ENCODE measurements at regions not wholly inside any gene's neighbourhood (a gene's known extent, or its start where the extent isn't known, plus 50 kb on each side); places are given as distances from the start of the nearest gene placed in this dataset.

DNA sequence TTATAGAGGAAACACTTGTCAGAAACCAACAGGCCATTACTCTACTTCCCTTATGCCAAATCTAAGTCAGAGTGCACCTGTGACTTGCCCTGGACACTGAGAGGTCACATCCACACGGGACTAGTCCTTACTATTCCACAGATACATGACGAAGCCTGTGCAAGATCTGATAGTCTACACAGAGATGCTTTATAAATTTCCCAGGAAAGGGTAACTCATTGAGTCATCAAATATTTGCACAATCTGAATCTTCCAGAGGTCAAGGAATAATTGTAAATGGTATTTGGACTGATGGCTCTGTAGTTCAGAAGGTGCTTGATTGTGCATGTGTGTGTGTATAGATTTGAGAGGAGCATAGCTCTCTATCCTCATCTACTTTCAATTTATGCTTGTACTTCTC lies 55.2 kb upstream of the JAK2 start:
- no peak overlapping the region for H3K27ac ChIP-seq

GRCh38 chr9:4932681-4933080 lies 52.4 kb upstream of the JAK2 start:
- no peak overlapping the region for H3K4me2 ChIP-seq (ENCODE audit: low read length)
- H3K27me3 ChIP-seq (ENCODE audit: control insufficient read depth, insufficient read depth, low read length): no peaks in the 10 kb centered on the region
- H3K4me1 ChIP-seq: no peaks in the 10 kb centered on the region
- H3K36me3 ChIP-seq (ENCODE audit: control insufficient read depth, insufficient read depth, low read length): no peaks in the 10 kb centered on the region
- H3K4me3 ChIP-seq (ENCODE audit: low read depth, low read length): no peak overlapping the region
- H3K9me3 ChIP-seq (ENCODE audit: control insufficient read depth, low read length): no peaks in the 10 kb centered on the region
- H2AFZ ChIP-seq: no peak overlapping the region
- TF ChIP-seq, protein P1, sequence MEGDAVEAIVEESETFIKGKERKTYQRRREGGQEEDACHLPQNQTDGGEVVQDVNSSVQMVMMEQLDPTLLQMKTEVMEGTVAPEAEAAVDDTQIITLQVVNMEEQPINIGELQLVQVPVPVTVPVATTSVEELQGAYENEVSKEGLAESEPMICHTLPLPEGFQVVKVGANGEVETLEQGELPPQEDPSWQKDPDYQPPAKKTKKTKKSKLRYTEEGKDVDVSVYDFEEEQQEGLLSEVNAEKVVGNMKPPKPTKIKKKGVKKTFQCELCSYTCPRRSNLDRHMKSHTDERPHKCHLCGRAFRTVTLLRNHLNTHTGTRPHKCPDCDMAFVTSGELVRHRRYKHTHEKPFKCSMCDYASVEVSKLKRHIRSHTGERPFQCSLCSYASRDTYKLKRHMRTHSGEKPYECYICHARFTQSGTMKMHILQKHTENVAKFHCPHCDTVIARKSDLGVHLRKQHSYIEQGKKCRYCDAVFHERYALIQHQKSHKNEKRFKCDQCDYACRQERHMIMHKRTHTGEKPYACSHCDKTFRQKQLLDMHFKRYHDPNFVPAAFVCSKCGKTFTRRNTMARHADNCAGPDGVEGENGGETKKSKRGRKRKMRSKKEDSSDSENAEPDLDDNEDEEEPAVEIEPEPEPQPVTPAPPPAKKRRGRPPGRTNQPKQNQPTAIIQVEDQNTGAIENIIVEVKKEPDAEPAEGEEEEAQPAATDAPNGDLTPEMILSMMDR (IDR thresholded peaks at IDR 0.05): no peak
- H3K9ac ChIP-seq: no peak overlapping the region
- H3K79me2 ChIP-seq: no peaks in the 10 kb centered on the region
- H3K27ac ChIP-seq: no peak overlapping the region

More for the DNA sequence above, 55.2 kb upstream of the JAK2 start:
- H3K4me1 ChIP-seq: no peaks in the 10 kb centered on the region
- H2AFZ ChIP-seq: no peak overlapping the region
- no peaks in the 10 kb centered on the region for H3K36me3 ChIP-seq (ENCODE audit: control insufficient read depth, insufficient read depth, low read length)
- no peaks in the 10 kb centered on the region for H3K27me3 ChIP-seq (ENCODE audit: control insufficient read depth, insufficient read depth, low read length)
- H3K4me3 ChIP-seq (ENCODE audit: low read depth, low read length): no peak overlapping the region
- H3K79me2 ChIP-seq: no peaks in the 10 kb centered on the region
- no peak overlapping the region for H3K9ac ChIP-seq
- H3K9me3 ChIP-seq (ENCODE audit: control insufficient read depth, low read length): no peaks in the 10 kb centered on the region
- no peak overlapping the region for H3K4me2 ChIP-seq (ENCODE audit: low read length)
- TF ChIP-seq, protein P1 (IDR thresholded peaks at IDR 0.05): no peak

- TF ChIP-seq, protein P1 (IDR thresholded peaks at IDR 0.05): no peak
- H3K27me3 ChIP-seq (ENCODE audit: control insufficient read depth, insufficient read depth, low read length): no peaks in the 10 kb centered on the region
- no peak overlapping the region for H3K9ac ChIP-seq
- H3K9me3 ChIP-seq (ENCODE audit: control insufficient read depth, low read length): no peaks in the 10 kb centered on the region
- no peaks in the 10 kb centered on the region for H3K36me3 ChIP-seq (ENCODE audit: control insufficient read depth, insufficient read depth, low read length)
- H3K4me2 ChIP-seq (ENCODE audit: low read length): no peak overlapping the region
- H3K27ac ChIP-seq: no peak overlapping the region
- H3K4me3 ChIP-seq (ENCODE audit: low read depth, low read length): no peak overlapping the region
- no peak overlapping the region for H2AFZ ChIP-seq
- no peaks in the 10 kb centered on the region for H3K79me2 ChIP-seq
- H3K4me1 ChIP-seq: no peaks in the 10 kb centered on the region
Measured at GRCh38 chr9:4933177-4933576, 51.9 kb upstream of the JAK2 start.

DNA sequence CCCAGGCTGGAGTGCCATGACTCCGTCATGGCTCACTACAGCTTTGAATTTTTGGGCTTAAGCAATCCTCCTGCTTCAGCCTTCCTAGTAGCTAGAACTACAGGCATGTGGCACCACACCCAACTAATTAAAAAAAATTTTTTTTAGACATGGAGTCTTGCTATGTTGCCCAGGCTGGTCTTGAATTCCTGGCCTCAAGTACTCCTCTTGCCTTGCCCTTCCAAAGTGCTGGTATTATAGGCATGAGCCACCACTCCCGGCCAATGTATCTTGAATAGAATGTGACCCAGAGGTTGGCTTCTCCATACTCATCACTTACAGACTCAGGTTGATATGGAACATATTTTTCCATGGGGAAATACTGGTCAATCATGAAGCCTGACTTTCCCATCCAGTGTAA lies 51.2 kb upstream of the JAK2 start:
- Histone ChIP-seq H3K4me2 (ENCODE audit: low read length) (no peak overlapping the region), H3K79me2 (no peaks in the 10 kb centered on the region), H3K27me3 (ENCODE audit: control insufficient read depth, insufficient read depth, low read length) (no peaks in the 10 kb centered on the region), H3K27ac (no peak overlapping the region), H3K4me1 (no peaks in the 10 kb centered on the region), H2AFZ (no peak overlapping the region), H3K36me3 (ENCODE audit: control insufficient read depth, insufficient read depth, low read length) (no peaks in the 10 kb centered on the region), H3K9ac (no peak overlapping the region), H3K4me3 (ENCODE audit: low read depth, low read length) (no peak overlapping the region), H3K9me3 (ENCODE audit: control insufficient read depth, low read length) (no peaks in the 10 kb centered on the region)
- TF ChIP-seq, protein P1 (IDR thresholded peaks at IDR 0.05): no peak

- H3K36me3 ChIP-seq (ENCODE audit: control insufficient read depth, insufficient read depth, low read length): no peaks in the 10 kb centered on the region
- no peaks in the 10 kb centered on the region for H3K79me2 ChIP-seq
- TF ChIP-seq, protein P1 (IDR thresholded peaks at IDR 0.05): no peak
- H3K4me2 ChIP-seq (ENCODE audit: low read length): no peak overlapping the region
- no peak overlapping the region for H3K27ac ChIP-seq
- H3K4me3 ChIP-seq (ENCODE audit: low read depth, low read length): no peak overlapping the region
- no peak overlapping the region for H2AFZ ChIP-seq
- H3K4me1 ChIP-seq: no peaks in the 10 kb centered on the region
- no peak overlapping the region for H3K9ac ChIP-seq
- no peaks in the 10 kb centered on the region for H3K27me3 ChIP-seq (ENCODE audit: control insufficient read depth, insufficient read depth, low read length)
- no peaks in the 10 kb centered on the region for H3K9me3 ChIP-seq (ENCODE audit: control insufficient read depth, low read length)
Measured at GRCh38 chr9:4935001-4935672, 49.9 kb upstream of the JAK2 start.

All from parathyroid adenoma (tissue), 2 donors.